H1 (cell line): ENCODE measurements at regions not wholly inside any gene's neighbourhood (a gene's known extent, or its start where the extent isn't known, plus 50 kb on each side); places are given as distances from the start of the nearest gene placed in this dataset.
A peak's percentile ranks its signal among the peaks of the same experiment; 100 is the strongest.

ENCODE experiments used
- CTCF ChIA-PET: fragments of 300-600 bp; sonication (Branson Sonifier 250); formaldehyde crosslinking; loops from one replicate; lab custom pipeline; 2021; ENCODE audit not compliant: partially characterized antibody; lab: Charles Lee
- POLR2A ChIA-PET: fragments of 300-600 bp; sonication (Branson Sonifier 250); formaldehyde crosslinking; loops from one replicate; lab custom pipeline; 2021; ENCODE audit warnings: inconsistent platforms; ENCODE audit not compliant: partially characterized antibody; lab: Charles Lee
- DNase-seq, 2 experiments: peaks; one replicate each; pipeline versions ENCODE4 v3.0.0 to v3.0.0-alpha.2; 2010 to 2022; ENCODE audit warnings: low spot score in 2 of 2, low read depth in 1 of 2, mixed read lengths in 1 of 2
- FAIRE-seq: peaks from 2 replicates; lab custom pipeline; 2011; peaks lifted over from hg19 to GRCh38; lab: Jason Lieb, UNC
- H2AFZ ChIP-seq: 2 replicates; pipeline ENCODE4 v1.8.1; 2012; ENCODE audit warnings: low read length, inconsistent platforms
- H2AK5ac ChIP-seq: 2 replicates; pipeline ENCODE4 v1.6.1; 2013; ENCODE audit warnings: low read depth, low read length
- H2BK120ac ChIP-seq: replicated peaks from 2 replicates; pipeline ENCODE3; 2013; ENCODE audit warnings: low read depth, low read length, inconsistent platforms
- H2BK12ac ChIP-seq: 2 replicates; pipeline ENCODE4 v1.6.1; 2013; ENCODE audit warnings: low read depth, low read length
- H2BK15ac ChIP-seq: 2 replicates; pipeline ENCODE4 v1.6.1; 2013; ENCODE audit warnings: low read length
- H2BK20ac ChIP-seq: 2 replicates; pipeline ENCODE4 v1.6.1; 2013; ENCODE audit warnings: low read length
- H2BK5ac ChIP-seq: 2 replicates; pipeline ENCODE4 v1.6.1; 2013; ENCODE audit warnings: low read depth, low read length
- H3K14ac ChIP-seq: 2 replicates; pipeline ENCODE4 v1.6.1; 2013; ENCODE audit warnings: inconsistent platforms; ENCODE audit not compliant: insufficient read length
- H3K18ac ChIP-seq: 2 replicates; pipeline ENCODE4 v1.6.1; 2013; ENCODE audit warnings: low read length; ENCODE audit errors: extremely low read depth
- H3K23ac ChIP-seq: 2 replicates; pipeline ENCODE4 v1.6.1; 2013; ENCODE audit warnings: inconsistent platforms; ENCODE audit not compliant: insufficient read length
- H3K23me2 ChIP-seq: 2 replicates; pipeline ENCODE4 v1.6.1; 2013; ENCODE audit warnings: low read depth, low read length
- H3K27ac ChIP-seq: 2 replicates; pipeline ENCODE4 v1.6.1; 2011; ENCODE audit warnings: low read depth, low read length, inconsistent platforms
- H3K27me3 ChIP-seq, 4 experiments: replicated peaks in 1 of 4; 1 replicate in 1 of 4; 2 replicates in 3 of 4; pipeline versions ENCODE4 v1.6.1 to v1.8.1; 2011 to 2013; ENCODE audit warnings: low read length in 3 of 4, mild to moderate bottlenecking in 3 of 4, inconsistent platforms in 2 of 4, mixed read lengths in 2 of 4, moderate library complexity in 1 of 4; ENCODE audit not compliant: control insufficient read depth in 3 of 4, insufficient read depth in 3 of 4; ENCODE audit errors: extremely low read depth in 1 of 4
- H3K36me3 ChIP-seq, 4 experiments: 2 replicates each; pipeline versions ENCODE4 v1.6.1 to v1.8.1; 2011 to 2013; ENCODE audit warnings: mild to moderate bottlenecking in 4 of 4, low read length in 3 of 4, moderate library complexity in 2 of 4, control low read depth in 1 of 4, inconsistent platforms in 1 of 4; ENCODE audit not compliant: insufficient read depth in 4 of 4, control insufficient read depth in 2 of 4
- H3K4ac ChIP-seq: replicated peaks from 2 replicates; pipeline ENCODE3; 2013; ENCODE audit warnings: low read length, low read depth, mixed read lengths, inconsistent platforms; ENCODE audit not compliant: insufficient read length
- H3K4me1 ChIP-seq, 4 experiments: replicated peaks in 1 of 4; 1 replicate in 1 of 4; 2 replicates in 3 of 4; pipeline versions ENCODE4 v1.6.1 to v1.8.1; 2011 to 2013; ENCODE audit warnings: low read length in 3 of 4, inconsistent platforms in 2 of 4, mixed read lengths in 1 of 4; ENCODE audit not compliant: insufficient read depth in 4 of 4, control insufficient read depth in 3 of 4
- H3K4me2 ChIP-seq, 2 experiments: 2 replicates each; pipeline versions ENCODE4 v1.6.1 to v1.8.1; 2011 to 2013; ENCODE audit warnings: low read depth in 2 of 2, low read length in 2 of 2, control low read depth in 1 of 2, inconsistent platforms in 1 of 2, mild to moderate bottlenecking in 1 of 2; ENCODE audit not compliant: insufficient read depth in 1 of 2
- H3K4me3 ChIP-seq, 4 experiments: fragments of 200-600, 300-600 bp in 1 of 4; sonication (generic), shearing (Covaris generic), sonication (Bioruptor Twin) in 1 of 4; 2 replicates each; pipeline versions ENCODE4 v1.5.1 to v1.8.1; 2011 to 2016; ENCODE audit warnings: low read length in 4 of 4, low read depth in 3 of 4, control low read depth in 2 of 4, inconsistent platforms in 2 of 4, mild to moderate bottlenecking in 2 of 4, mixed read lengths in 1 of 4, moderate library complexity in 1 of 4; ENCODE audit not compliant: insufficient read depth in 2 of 4; ENCODE audit errors: extremely low read depth in 1 of 4
- H3K56ac ChIP-seq: replicated peaks from 2 replicates; pipeline ENCODE3; 2013; ENCODE audit warnings: low read depth, mild to moderate bottlenecking, mixed read lengths, low read length, inconsistent platforms; ENCODE audit not compliant: insufficient read length
- H3K79me1 ChIP-seq: 2 replicates; pipeline ENCODE4 v1.6.1; 2013; ENCODE audit warnings: low read depth, low read length, control low read depth
- H3K79me2 ChIP-seq, 2 experiments: 2 replicates each; pipeline versions ENCODE4 v1.6.1 to v1.8.1; 2012 to 2013; ENCODE audit warnings: low read length in 2 of 2, mild to moderate bottlenecking in 2 of 2, inconsistent platforms in 1 of 2; ENCODE audit not compliant: insufficient read depth in 2 of 2, control insufficient read depth in 1 of 2
- H3K9ac ChIP-seq, 4 experiments: replicated peaks in 1 of 4; 1 replicate in 1 of 4; 2 replicates in 3 of 4; pipeline versions ENCODE4 v1.6.1 to v1.8.1; 2011 to 2013; ENCODE audit warnings: low read depth in 3 of 4, low read length in 3 of 4, control low read depth in 2 of 4, mild to moderate bottlenecking in 2 of 4, moderate library complexity in 2 of 4, inconsistent platforms in 1 of 4; ENCODE audit errors: extremely low read depth in 1 of 4
- H3K9me3 ChIP-seq, 2 experiments: 2 replicates each; pipeline versions ENCODE4 v1.6.1 to v1.8.1; 2012 to 2013; ENCODE audit warnings: mild to moderate bottlenecking in 2 of 2, moderate library complexity in 2 of 2, control low read depth in 1 of 2, inconsistent platforms in 1 of 2, low read depth in 1 of 2, low read length in 1 of 2, mixed read lengths in 1 of 2; ENCODE audit not compliant: insufficient read depth in 2 of 2
- H4K20me1 ChIP-seq, 2 experiments: replicated peaks in 1 of 2; 2 replicates each; pipeline versions ENCODE3 to v1.8.1; 2011 to 2013; ENCODE audit warnings: inconsistent platforms in 2 of 2, low read length in 2 of 2, mild to moderate bottlenecking in 1 of 2; ENCODE audit not compliant: insufficient read depth in 2 of 2, control insufficient read depth in 1 of 2
- H4K5ac ChIP-seq: 2 replicates; pipeline ENCODE4 v1.6.1; 2013; ENCODE audit warnings: low read length, low read depth, mixed read lengths, inconsistent platforms; ENCODE audit not compliant: insufficient read length
- H4K8ac ChIP-seq: 2 replicates; pipeline ENCODE4 v1.8.0; 2013; ENCODE audit warnings: mild to moderate bottlenecking, moderate library complexity, low read length, inconsistent platforms; ENCODE audit not compliant: insufficient read depth; ENCODE audit errors: extremely low read depth
- H4K91ac ChIP-seq: replicated peaks from 2 replicates; pipeline ENCODE3; 2013; ENCODE audit warnings: low read length, mixed read lengths, inconsistent platforms; ENCODE audit not compliant: insufficient read length
- CHD2 ChIP-seq: IDR thresholded peaks from 2 replicates; pipeline ENCODE4 v1.6.1; 2012; ENCODE audit warnings: low read length, improper control_type of control experiment
- SRF ChIP-seq: IDR thresholded peaks from 2 replicates; pipeline ENCODE4 v1.6.1; 2011; ENCODE audit warnings: mild to moderate bottlenecking, low read depth, low read length, moderate library complexity
- WGBS, 2 experiments: shearing (Covaris generic) in 1 of 2; methylation state at CpG; one replicate each; pipeline versions ENCODE4 v1.1.6 to v1.1.7; 2013 to 2015; ENCODE audit warnings: low lambda C conversion rate in 2 of 2, mixed read lengths in 2 of 2, inconsistent platforms in 1 of 2, low coverage in 1 of 2, missing lambda C conversion rate in 1 of 2; ENCODE audit not compliant: insufficient replicate concordance in 2 of 2, insufficient coverage in 1 of 2, insufficient read length in 1 of 2; ENCODE audit errors: extremely low coverage in 1 of 2, missing lambda C conversion rate in 1 of 2; 5-methylcytosine and 5-hydroxymethylcytosine counted together

- peaks cover 8% of the 10 kb centered on the region; the same call in 1 of the 2 replicates for H3K23me2 ChIP-seq
- no peak for TF ChIP-seq CHD2
- TF ChIP-seq SRF = no peak
- H2BK120ac ChIP-seq = no peak overlapping the region
- no peak overlapping the region for H4K8ac ChIP-seq
- H3K56ac ChIP-seq = no peak overlapping the region
- no peaks in the 10 kb centered on the region; a peak in 2 of 7 replicates for H3K4me1 ChIP-seq
- no peaks in the 10 kb centered on the region; a peak in 1 of 4 replicates for H3K9me3 ChIP-seq
- no peak overlapping the region for H2BK15ac ChIP-seq
- H3K79me1 ChIP-seq = no peaks in the 10 kb centered on the region
- ChIA-PET POLR2A (no interaction called here), CTCF (interaction anchor here (0.6 to 1.8 kb wide), 2 partner anchors 21 to 146 kb away, joined by 3 to 6 read pairs; no protein-coding TSS in a partner anchor)
- no peaks in the 10 kb centered on the region for H3K36me3 ChIP-seq
- no peak overlapping the region for H3K18ac ChIP-seq
- 0 out of 4 replicates have a peak, but pooled peaks cover 0 to 3% of the 10 kb centered on the region in 2 experiments for H3K79me2 ChIP-seq
- H2AK5ac ChIP-seq = no peak overlapping the region
- no peak overlapping the region for H2BK12ac ChIP-seq
- no peak overlapping the region for H4K5ac ChIP-seq
- H3K4me2 ChIP-seq = no peak overlapping the region
- no peak overlapping the region for H3K27ac ChIP-seq
- H2AFZ ChIP-seq = no peak overlapping the region
- H3K4ac ChIP-seq = no peak overlapping the region
- DNase-seq (peak in 1 of 2 experiments; percentile 6), FAIRE-seq (no peak)
- H3K14ac ChIP-seq = no peak overlapping the region
- no peak overlapping the region for H3K23ac ChIP-seq
- peaks cover 0 to 7% of the 10 kb centered on the region in 2 experiments for H4K20me1 ChIP-seq
- 79% methylated on average over 12 of the region's 12 CpGs; no CpG with 5 or more reads in 1 of the 2 experiments for WGBS, 2 experiments
- H3K27me3 ChIP-seq = no peaks in the 10 kb centered on the region
- H2BK5ac ChIP-seq = no peak overlapping the region
- no peak overlapping the region for H3K9ac ChIP-seq
- no peak overlapping the region for H2BK20ac ChIP-seq
- no peak overlapping the region for H4K91ac ChIP-seq
- H3K4me3 ChIP-seq = no peak overlapping the region
Measured at GRCh38 chr22:49402169-49402568, 425.5 kb downstream of the BRD1 start.
